NCI-H82 (cell line): ENCODE measurements at regions not wholly inside any gene's neighbourhood (a gene's known extent, or its start where the extent isn't known, plus 50 kb on each side); places are given as distances from the start of the nearest gene placed in this dataset.
A peak's percentile ranks its signal among the peaks of the same experiment; 100 is the strongest.
"Not testable (repeated sequence)": the region's sequence is repeated elsewhere in the genome, so short reads cannot be mapped to it uniquely, and the experiment has no call there.

ENCODE experiments used
- DNase-seq: peaks from one replicate; lab custom pipeline; 2025; lab: John Stamatoyannopoulos, UW

DNA sequence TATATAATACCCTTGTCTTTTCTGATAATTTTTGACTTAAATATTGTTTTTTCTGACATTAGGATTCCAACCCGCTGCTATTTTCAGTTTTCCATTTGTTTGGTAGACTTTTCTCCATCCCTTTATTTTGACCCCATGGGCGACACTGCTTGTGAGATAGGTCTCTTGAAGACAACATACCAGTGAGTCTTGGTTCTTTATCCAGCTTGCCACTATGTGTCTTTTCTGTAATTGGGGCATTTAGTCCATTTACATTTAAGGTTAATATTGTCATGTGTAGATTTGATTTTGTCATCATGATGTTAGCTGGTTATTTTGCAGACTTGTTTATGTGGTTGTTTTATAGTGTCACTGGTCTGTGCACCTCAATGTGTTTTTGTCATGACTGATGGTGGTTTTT, 67.7 kb upstream of the IRAK1BP1 start:
- no peak for DNase-seq

DNA sequence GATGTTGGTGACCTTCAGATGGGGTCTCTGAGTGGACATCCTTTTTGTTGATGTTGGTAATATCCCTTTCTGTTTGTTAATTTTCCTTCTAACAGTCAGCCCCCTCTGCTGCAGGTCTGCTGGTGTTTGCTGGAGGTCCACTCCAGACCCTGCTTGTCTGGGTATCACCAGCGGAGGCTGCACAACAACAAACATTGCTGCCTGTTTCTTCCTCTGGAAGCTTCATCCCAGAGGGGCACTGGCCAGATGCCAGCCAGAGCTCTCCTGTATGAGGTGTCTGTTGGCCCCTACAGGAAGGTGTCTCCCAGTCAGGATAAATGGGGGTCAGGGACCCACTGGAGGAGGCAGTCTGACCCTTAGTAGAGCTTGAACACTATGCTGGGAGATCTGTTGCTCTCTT, 60.6 kb upstream of the IRAK1BP1 start:
- DNase-seq, result not testable (repeated sequence)

DNA sequence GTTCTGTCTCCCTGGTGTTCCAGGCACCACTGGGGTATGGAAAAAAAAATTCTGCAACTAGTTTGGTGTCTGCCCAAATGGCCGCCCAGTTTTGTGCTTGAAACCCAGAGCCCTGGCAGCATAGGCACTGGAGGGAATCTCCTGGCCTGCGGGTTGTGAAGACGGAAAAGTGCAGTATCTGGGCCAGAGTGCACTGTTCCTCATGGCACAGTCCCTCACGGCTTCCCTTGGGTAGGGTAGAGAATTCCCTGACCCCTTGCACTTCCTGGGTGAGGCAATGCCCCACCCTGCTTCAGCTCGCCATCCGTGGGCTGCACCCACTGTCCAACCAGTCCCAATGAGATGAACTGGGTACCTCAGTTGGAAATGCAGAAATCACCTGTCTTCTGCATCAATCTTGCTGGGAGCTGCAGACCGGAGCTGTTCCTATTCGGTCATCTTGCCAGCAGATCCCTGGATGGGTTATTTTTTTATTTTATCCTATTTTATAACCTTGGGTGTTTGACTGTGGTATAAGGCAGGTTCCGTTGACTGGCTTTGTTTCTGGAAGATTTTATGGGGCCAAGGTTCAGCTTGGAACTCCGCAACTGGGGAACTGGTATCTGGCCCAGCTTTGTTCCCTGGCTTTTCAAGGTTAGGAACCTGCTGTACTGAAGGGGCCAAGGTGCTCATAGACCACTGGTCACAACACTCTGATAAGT, 59.5 kb upstream of the IRAK1BP1 start:
- DNase-seq, result not testable (repeated sequence)

DNA sequence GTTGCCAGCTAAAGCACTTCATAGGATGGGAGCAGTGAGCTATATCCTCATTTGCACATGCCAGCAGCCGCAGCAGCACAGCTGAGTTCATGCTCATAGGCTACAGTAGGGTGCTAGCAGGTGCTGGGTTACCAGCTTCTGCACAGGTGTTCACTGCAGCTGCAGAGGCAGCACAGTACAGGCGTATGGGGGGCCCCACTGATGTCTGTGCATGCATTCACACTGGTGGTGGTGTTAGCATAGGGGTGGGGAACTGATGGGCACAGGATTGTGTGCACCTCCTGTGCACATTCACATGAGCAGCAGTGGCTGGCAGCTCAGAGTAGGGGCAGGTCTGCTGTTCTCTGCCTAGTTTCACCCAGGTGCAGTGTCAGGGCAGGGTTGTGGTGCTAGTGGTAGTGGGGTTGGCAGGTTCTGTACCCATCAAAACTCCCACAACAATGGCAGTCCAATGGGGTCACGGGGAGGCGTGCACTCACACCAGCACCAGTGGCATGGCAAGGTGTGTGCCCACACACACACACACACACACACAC, 58.9 kb upstream of the IRAK1BP1 start:
- DNase-seq, result no peak

DNA sequence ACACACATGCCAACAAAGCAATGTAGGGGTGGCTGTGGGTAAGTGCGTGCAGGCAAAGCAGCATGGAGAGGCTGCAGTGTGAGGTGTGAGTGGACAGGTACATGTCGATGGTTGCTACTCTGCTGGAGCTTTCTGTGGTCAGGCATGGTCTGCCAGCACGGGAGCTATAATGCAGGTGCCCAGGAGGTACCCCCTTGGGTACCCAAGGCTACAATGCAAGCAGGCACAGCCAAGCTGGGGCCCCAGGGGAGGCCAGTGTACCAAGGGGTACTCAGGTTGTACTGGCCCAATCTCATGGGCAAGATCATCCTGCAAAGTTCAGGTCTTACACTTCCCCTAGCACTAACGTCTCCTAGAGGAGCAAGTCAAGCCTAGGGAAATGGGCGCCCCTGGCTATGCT, 58.4 kb upstream of the IRAK1BP1 start:
- no peak for DNase-seq

DNA sequence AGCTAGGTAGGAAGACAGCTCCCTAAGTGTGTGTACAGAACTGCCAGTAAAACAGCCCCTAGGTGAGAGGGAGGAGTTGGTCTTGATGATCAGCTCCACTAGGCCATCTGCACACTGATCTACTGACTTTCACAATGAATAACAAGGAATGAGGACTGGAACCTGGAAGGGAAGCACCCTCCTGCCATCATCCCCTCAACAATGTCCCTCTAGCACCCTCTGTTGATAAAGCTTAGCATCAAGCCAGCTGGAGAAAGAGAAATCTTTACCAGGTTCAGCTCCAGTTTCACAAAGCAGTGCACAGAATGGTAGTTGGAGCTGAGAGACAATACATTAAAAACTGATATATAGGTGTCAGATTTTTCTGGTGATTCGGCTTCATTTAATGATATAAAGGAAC, 57.2 kb upstream of the IRAK1BP1 start:
- DNase-seq, result peak; percentile 77

DNA sequence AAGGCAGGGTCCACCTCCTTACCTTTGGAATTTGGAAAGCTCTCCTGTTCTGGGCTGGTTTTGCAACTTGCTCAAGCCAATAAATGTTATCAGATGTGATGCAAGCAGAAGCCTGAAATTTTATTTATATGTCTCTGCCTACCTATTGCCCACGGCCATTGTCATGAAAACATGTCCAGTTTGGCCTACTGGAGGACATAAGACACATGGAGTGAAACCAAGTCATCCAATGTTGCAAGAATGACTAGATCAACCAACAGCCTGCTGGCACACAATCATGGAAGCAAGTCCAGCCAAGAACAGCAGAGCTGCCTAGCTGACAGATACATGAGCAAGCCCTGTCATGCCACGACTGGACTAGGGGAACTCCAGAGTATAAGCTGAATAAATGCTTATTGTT, 56.7 kb upstream of the IRAK1BP1 start:
- DNase-seq, result no peak
